ENCODE measurements at regions not wholly inside any gene's neighbourhood (a gene's known extent, or its start where the extent isn't known, plus 50 kb on each side); places are given as distances from the start of the nearest gene placed in this dataset.
"Not testable (repeated sequence)": the region's sequence is repeated elsewhere in the genome, so short reads cannot be mapped to it uniquely, and the experiment has no call there.

DNA sequence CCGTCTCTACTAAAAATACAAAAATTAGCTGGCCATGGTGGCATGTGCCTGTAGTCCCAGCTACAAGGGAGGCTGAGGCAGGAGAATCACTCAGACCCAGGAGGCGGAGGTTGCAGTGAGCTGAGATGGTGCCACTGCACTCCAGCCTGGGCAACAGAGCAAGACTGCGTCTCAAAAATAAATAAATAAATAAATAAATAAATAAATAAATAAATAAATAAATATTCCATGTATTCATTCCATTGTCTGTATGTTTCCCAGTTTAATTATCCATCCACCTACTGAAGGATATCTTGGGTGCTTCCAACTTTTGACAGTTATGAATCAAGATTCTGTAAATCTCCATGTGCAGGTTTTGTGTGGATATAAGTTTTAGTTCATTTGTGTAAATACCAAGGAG lies 397.4 kb upstream of the SLC35B3 start:
- not testable (repeated sequence) for H3K4me3 ChIP-seq (ENCODE audit: low read length); H3K9me3 ChIP-seq (ENCODE audit: low read depth, low read length); H3K27me3 ChIP-seq (ENCODE audit: insufficient read depth, low read length)
- peaks cover 18% of the 10 kb centered on the region for H3K4me1 ChIP-seq (ENCODE audit: insufficient read depth, low read length)

DNA sequence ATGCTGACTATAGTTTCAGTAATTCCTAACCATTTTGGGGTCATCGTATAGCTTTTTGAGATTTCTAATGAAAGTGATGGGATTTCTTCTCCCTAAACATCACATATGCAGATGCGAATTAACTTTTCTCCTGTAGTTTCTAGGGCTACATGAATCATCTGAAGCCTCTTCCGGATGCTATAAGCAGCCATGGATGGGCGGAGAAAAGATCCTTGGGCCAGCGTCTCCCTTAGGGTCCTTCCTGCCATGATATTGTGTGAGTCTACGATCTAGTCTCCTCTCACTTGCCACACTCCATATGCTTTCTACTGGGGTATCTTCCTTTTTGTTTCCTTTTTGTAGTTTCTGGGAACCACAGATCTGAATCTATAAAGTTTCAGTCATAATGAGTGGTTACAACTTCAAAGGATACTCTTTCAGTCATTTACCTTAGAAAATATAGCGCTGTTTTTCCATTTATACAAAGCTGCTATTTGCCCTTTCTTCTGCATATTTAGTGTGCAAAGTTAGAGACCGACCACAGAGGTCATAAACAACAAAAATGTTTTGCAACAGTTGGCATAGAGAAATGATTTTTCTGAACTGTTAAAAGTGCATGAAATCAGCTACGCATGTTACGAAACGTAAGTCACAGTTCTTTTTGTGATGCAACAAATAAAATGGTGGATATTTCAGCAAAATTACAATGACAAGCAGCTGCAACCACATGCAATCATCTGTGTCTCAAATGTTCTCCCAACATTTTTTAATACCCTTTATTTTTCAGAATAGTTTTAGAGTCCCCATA lies 396.2 kb upstream of the SLC35B3 start:
- no peaks in the 10 kb centered on the region for H3K9me3 ChIP-seq (ENCODE audit: low read depth, low read length)
- H3K4me3 ChIP-seq (ENCODE audit: low read length), result no peak overlapping the region
- H3K27me3 ChIP-seq (ENCODE audit: insufficient read depth, low read length), result no peaks in the 10 kb centered on the region
- H3K4me1 ChIP-seq (ENCODE audit: insufficient read depth, low read length), result peaks cover 18% of the 10 kb centered on the region

DNA sequence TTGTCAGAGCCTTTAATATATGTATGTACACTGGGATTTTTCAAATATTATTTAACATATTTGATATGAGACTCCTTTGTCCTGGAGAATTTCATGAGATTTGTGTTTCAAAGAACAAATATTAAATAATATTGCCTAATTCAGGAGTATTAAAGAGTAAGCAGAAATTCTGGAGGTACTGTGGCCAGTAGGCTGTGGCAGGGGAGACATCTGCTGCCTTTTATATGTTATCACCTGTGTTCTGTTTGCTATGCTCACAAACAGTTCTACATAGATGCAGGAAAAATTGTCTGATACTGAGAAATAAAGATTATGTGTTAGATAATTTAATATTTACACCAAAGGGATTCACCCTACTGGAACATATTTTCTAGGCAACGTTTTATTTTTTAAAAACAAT lies 395.4 kb upstream of the SLC35B3 start:
- H3K4me1 ChIP-seq (ENCODE audit: insufficient read depth, low read length), result peaks cover 18% of the 10 kb centered on the region
- H3K27me3 ChIP-seq (ENCODE audit: insufficient read depth, low read length), result no peaks in the 10 kb centered on the region
- H3K9me3 ChIP-seq (ENCODE audit: low read depth, low read length), result no peaks in the 10 kb centered on the region
- H3K4me3 ChIP-seq (ENCODE audit: low read length), result no peak overlapping the region

DNA sequence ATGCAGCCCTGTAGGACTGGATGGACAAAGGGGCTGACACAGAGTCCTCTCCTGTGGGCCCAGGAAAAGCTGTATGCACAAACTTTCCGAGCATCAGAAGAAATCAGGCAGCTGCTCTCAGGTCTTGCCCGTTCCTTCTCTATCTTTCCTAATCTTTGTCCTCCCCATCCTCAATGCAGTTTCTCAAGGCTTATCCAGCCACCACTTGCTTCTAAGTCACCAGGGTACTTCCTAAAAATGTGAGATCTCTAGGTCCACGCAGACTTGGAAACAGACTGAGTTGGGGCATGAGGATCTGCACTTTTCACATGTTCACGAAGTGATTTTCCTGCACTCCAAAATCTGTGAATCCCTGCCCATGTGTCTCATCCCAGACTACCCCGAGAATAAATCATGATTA lies 394.5 kb upstream of the SLC35B3 start:
- H3K4me1 ChIP-seq (ENCODE audit: insufficient read depth, low read length), result peaks cover 18% of the 10 kb centered on the region
- no peaks in the 10 kb centered on the region for H3K9me3 ChIP-seq (ENCODE audit: low read depth, low read length)
- H3K27me3 ChIP-seq (ENCODE audit: insufficient read depth, low read length), result no peaks in the 10 kb centered on the region
- no peak overlapping the region for H3K4me3 ChIP-seq (ENCODE audit: low read length)

DNA sequence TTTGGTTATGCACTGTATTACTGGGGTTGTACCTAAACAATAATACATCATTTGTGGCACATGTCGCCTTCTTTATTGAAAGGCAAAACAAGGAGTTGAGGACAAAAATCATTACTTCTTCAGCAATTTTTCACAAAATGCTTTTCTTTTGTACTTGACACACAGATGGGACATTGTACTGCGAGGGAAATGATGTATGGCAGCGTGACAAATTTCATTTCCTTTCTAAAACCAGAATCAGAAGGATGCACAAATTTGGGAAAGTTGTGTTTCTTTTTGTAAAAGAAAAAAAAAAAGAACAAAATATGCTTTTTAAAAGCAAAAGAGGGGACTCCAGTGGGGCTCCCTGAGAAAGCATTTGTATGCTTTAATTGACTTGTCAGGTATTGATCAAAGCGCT lies 394.0 kb upstream of the SLC35B3 start:
- Histone ChIP-seq H3K27me3 (ENCODE audit: insufficient read depth, low read length) (no peaks in the 10 kb centered on the region), H3K4me3 (ENCODE audit: low read length) (no peak overlapping the region), H3K9me3 (ENCODE audit: low read depth, low read length) (no peaks in the 10 kb centered on the region), H3K4me1 (ENCODE audit: insufficient read depth, low read length) (peaks cover 18% of the 10 kb centered on the region)

DNA sequence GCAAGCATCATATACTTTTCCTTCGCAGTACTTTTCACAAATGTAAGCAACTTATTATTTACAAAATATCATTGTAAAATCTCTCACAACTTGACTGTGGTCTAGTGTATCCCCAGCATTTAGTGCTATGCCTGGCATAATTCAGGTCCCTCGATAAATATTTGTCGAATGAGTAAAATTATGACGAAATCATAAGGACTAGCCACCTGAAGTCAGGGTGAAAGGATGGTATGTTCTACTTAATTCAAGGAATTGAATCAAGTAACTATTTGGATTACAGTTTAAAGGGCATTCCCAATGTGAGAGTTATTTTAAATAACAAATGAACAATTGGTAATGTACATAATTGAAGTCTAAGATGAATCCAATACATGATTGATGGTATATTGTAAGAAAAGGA lies 393.0 kb upstream of the SLC35B3 start:
- H3K4me1 ChIP-seq (ENCODE audit: insufficient read depth, low read length), result peaks cover 18% of the 10 kb centered on the region
- no peaks in the 10 kb centered on the region for H3K9me3 ChIP-seq (ENCODE audit: low read depth, low read length)
- H3K4me3 ChIP-seq (ENCODE audit: low read length), result no peak overlapping the region
- no peaks in the 10 kb centered on the region for H3K27me3 ChIP-seq (ENCODE audit: insufficient read depth, low read length)

DNA sequence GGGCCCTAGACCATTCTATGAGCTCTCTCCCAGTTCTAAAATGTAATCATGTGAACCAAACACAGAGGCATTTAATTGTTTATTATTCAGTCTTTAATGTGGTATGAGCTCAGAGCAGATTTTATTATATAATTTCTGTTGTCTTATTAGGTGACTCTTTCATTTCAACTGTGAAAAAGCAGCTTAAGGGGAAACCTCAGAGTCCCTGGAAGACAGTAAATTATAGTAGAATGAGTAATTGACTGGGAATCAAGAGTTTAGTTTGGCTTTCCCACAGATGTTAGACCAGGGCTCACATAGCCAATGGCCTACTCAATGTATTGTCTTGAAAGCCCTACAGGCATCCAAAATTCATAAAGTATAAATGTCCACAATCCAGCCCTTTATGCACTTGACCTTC lies 390.4 kb upstream of the SLC35B3 start:
- Histone ChIP-seq H3K9me3 (ENCODE audit: low read depth, low read length) (no peaks in the 10 kb centered on the region), H3K27me3 (ENCODE audit: insufficient read depth, low read length) (no peaks in the 10 kb centered on the region), H3K4me1 (ENCODE audit: insufficient read depth, low read length) (peaks cover 7% of the 10 kb centered on the region), H3K4me3 (ENCODE audit: low read length) (no peak overlapping the region)

DNA sequence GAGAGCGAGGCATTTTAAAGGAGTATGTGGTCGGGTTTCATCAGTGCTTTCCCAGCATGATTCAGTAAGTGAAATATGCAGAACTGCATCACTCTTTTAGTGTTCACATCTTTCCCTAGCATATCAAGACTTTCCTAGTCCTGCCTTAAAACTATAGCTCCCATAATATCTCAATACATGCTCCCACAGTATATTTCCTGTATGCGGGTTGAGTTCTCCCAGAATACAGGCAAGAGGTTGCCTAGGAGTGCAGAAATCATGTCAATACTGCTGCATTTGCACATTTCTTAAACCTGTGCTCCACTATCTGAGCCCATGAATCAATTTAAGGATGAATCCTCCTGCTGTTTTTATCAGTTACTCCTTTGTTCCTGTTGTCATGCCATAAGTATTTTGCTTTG lies 386.6 kb upstream of the SLC35B3 start:
- Histone ChIP-seq H3K27me3 (ENCODE audit: insufficient read depth, low read length) (no peaks in the 10 kb centered on the region), H3K4me1 (ENCODE audit: insufficient read depth, low read length) (no peaks in the 10 kb centered on the region), H3K4me3 (ENCODE audit: low read length) (no peak overlapping the region), H3K9me3 (ENCODE audit: low read depth, low read length) (no peaks in the 10 kb centered on the region)

DNA sequence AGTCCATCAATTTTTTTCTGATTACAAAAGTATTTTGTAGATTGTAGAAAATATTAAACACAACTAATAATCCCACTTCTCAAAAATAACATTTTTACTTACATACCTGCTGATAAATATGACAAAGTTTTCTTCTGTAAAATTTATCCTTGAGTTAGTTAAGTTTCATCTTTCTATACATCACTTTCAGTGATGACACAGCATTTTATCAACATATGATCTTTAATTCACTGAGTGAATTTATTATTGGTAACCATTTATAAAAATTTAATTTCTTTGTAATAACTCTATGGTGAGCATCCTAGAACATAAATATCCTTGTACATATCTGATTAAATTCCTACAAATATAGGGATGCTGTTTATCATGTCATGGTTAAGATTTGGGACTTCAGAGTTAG lies 385.0 kb upstream of the SLC35B3 start:
- H3K4me1 ChIP-seq (ENCODE audit: insufficient read depth, low read length), result no peaks in the 10 kb centered on the region
- no peaks in the 10 kb centered on the region for H3K27me3 ChIP-seq (ENCODE audit: insufficient read depth, low read length)
- no peaks in the 10 kb centered on the region for H3K9me3 ChIP-seq (ENCODE audit: low read depth, low read length)
- no peak overlapping the region for H3K4me3 ChIP-seq (ENCODE audit: low read length)

DNA sequence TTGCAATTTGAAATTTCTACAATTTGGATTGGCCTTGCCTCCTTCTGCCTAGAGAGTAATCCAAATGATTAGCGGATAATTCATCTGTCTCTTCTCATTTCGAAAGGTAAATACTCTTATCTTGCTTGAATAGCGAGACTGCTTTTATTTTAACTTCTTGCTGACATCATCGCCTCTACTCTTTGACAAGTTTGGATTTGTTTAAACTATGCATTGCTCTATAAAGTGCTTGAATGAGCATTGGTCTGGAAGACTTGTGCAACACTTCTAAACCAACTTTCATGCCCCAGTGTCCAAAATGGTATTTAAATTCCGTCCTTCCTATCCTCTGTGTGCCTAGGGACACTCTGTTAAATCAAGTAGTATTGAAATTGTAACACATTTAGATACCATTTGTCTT lies 384.1 kb upstream of the SLC35B3 start:
- no peaks in the 10 kb centered on the region for H3K4me1 ChIP-seq (ENCODE audit: insufficient read depth, low read length)
- H3K9me3 ChIP-seq (ENCODE audit: low read depth, low read length), result no peaks in the 10 kb centered on the region
- no peak overlapping the region for H3K4me3 ChIP-seq (ENCODE audit: low read length)
- H3K27me3 ChIP-seq (ENCODE audit: insufficient read depth, low read length), result no peaks in the 10 kb centered on the region

DNA sequence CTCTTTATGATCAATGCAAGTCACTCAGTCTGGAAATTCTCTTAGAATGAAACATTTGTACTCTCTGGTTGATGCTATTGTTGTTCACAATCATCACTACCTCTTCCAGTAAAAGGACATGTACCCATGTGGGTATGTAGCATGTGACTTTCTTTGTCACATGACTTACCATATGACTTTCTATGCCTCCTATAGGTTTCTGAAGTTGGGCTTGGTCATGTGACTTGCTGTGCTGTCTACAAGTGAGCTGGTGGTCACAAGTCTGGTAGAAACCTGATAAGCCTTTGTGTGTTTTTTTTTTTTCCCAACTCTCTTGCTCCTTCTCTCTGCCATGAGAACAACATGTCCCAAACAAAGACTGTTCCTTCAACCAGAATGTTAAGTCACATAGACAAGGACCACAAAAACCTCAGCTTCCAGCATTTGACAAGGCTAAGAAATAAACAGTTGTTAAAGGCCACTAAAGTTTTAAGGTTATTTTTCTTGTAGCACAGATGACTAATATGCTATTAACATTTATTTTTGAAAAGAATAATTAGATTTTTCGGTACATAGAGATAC lies 379.2 kb upstream of the SLC35B3 start:
- no peaks in the 10 kb centered on the region for H3K4me1 ChIP-seq (ENCODE audit: insufficient read depth, low read length)
- no peaks in the 10 kb centered on the region for H3K9me3 ChIP-seq (ENCODE audit: low read depth, low read length)
- H3K4me3 ChIP-seq (ENCODE audit: low read length), result no peak overlapping the region
- H3K27me3 ChIP-seq (ENCODE audit: insufficient read depth, low read length), result no peaks in the 10 kb centered on the region

DNA sequence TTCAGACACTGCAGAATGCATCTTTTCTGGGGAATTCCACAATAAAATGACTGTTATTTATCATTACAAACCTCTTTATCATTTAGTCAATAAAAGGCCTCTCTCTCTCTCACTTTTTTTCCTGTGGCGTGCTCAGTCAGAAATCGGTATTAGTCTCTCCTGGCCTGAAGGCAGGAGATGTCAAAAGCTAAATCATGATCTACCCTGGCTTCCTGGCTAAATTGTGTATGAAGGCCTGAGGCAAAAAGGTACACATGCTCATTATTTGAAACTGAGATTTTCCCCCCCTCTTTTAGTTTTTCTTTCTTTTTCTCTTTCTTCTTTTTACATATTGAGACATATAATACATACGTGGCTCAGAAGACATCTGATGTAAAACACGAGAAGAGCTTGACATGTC lies 375.0 kb upstream of the SLC35B3 start:
- Histone ChIP-seq H3K4me3 (ENCODE audit: low read length) (no peak overlapping the region), H3K27me3 (ENCODE audit: insufficient read depth, low read length) (no peaks in the 10 kb centered on the region), H3K4me1 (ENCODE audit: insufficient read depth, low read length) (no peaks in the 10 kb centered on the region), H3K9me3 (ENCODE audit: low read depth, low read length) (no peaks in the 10 kb centered on the region)

DNA sequence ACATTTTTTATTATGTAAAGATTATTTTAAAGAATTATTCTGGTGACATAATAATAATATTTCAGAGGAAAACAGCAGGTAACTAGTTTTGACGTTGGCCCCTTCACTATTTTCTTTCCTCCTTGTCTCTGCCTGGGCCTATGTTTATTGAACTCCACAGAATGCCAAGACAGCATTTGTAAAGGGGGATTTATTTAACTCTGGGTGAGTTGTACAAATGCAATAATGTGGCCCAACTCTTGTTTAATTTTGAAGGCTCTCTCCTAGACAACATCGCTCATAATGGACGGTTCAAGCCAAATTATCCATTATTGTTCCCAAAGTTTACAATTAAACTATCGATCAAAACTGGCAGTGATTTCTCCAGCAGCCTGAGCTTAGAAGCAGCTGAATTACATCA lies 374.3 kb upstream of the SLC35B3 start:
- Histone ChIP-seq H3K4me3 (ENCODE audit: low read length) (no peak overlapping the region), H3K27me3 (ENCODE audit: insufficient read depth, low read length) (no peaks in the 10 kb centered on the region), H3K9me3 (ENCODE audit: low read depth, low read length) (no peaks in the 10 kb centered on the region), H3K4me1 (ENCODE audit: insufficient read depth, low read length) (no peaks in the 10 kb centered on the region)

DNA sequence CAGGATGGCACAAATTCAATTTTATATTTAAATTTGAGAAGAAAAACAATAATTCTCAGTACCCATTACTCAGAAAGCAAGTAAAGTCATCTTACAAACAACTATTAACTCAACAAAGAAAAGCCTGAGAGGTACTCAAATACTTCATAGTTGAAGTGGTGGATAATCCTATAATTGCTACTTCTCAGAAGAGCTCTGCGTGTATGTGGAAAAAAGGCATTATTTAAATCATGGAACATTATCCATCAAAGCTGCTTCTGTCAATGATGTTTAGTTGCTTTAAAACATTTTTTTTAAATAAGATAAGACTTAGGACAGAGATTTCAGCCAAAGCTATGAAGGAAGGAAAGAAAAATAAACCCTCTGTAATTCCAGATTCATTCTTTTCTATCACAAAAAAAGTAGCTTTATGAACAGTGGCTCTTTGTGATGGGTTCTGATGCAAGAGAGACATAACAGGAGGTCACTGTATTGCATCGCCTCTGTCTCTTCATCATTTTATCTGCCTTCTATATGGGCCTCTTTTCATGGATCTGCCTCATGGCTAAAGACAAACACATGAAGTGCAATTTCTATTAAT lies 367.9 kb upstream of the SLC35B3 start:
- Histone ChIP-seq H3K4me3 (ENCODE audit: low read length) (no peak overlapping the region), H3K27me3 (ENCODE audit: insufficient read depth, low read length) (no peaks in the 10 kb centered on the region), H3K9me3 (ENCODE audit: low read depth, low read length) (no peaks in the 10 kb centered on the region), H3K4me1 (ENCODE audit: insufficient read depth, low read length) (no peaks in the 10 kb centered on the region)

DNA sequence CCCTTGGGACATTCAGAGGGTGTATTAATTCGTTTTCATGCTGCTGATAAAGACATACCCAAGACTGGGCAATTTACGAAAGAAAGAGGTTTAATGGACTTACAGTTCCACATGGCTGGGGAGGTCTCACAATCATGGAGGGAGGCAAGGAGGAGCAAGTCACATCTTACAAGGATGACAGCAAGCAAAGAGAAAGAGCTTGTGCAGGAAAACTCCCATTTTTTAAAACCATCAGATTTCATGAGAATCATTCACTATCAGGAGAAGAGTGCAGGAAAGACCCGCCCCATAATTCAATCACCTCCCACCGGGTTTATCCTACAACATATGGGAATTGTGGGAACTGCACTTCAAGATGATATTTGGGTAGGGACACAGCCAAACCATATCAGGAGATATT lies 367.1 kb upstream of the SLC35B3 start:
- not testable (repeated sequence) for H3K4me3 ChIP-seq (ENCODE audit: low read length)

DNA sequence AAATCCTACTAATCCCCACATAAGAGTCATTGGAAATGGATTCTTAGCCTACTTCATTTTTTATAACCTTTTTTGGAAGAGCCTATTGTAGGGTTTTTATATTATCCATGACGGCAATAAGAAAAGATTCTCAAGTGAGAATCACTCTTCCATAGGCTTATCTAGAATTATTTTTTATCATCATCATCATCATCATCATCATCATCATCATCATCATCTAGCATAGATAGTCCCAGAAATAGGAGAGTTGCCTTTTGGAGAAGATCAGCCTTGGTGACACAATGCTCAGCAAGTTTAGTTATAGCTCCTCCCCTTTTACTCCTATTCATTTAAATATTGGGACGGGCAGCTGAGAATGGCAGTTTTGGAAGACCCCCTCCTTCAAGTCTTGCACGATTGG lies 359.1 kb upstream of the SLC35B3 start:
- no peaks in the 10 kb centered on the region for H3K9me3 ChIP-seq (ENCODE audit: low read depth, low read length)
- H3K27me3 ChIP-seq (ENCODE audit: insufficient read depth, low read length), result no peaks in the 10 kb centered on the region
- no peaks in the 10 kb centered on the region for H3K4me1 ChIP-seq (ENCODE audit: insufficient read depth, low read length)
- H3K4me3 ChIP-seq (ENCODE audit: low read length), result no peak overlapping the region

More for the DNA sequence above, 367.1 kb upstream of the SLC35B3 start:
- H3K27me3 ChIP-seq (ENCODE audit: insufficient read depth, low read length); H3K4me1 ChIP-seq (ENCODE audit: insufficient read depth, low read length); H3K9me3 ChIP-seq (ENCODE audit: low read depth, low read length): not testable (repeated sequence)
